GM19397 (cell line): ENCODE measurements at regions not wholly inside any gene's neighbourhood (a gene's known extent, or its start where the extent isn't known, plus 50 kb on each side); places are given as distances from the start of the nearest gene placed in this dataset.

Experiments
- ATAC-seq: cut with Tn5 transposase; IDR thresholded peaks from one replicate; pipeline ENCODE4 v1.9.1; 2021; ENCODE audit warnings: mild to moderate bottlenecking, moderate library complexity; ENCODE audit not compliant: unreplicated experiment

DNA sequence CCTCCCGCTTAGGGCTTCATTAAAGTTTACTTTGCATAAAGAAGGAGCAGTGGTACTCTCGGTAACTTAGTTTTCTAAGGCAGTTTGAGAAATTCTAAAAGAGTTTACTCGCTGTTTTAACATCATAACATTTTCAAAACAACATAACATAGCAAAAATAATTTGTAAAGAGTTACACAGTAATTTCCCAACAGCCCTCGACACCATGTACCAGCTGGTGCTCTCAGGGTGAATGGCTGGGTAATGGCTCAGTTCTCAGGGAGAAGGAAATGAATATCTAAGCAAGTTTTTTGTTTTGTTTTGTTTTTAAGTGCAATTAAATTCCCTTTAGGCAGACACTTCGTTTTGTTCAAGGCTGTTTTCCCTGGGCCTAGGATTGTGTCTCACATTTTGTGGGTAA is 435.3 kb downstream of the C4orf33 start:
- ATAC-seq = no peak

DNA sequence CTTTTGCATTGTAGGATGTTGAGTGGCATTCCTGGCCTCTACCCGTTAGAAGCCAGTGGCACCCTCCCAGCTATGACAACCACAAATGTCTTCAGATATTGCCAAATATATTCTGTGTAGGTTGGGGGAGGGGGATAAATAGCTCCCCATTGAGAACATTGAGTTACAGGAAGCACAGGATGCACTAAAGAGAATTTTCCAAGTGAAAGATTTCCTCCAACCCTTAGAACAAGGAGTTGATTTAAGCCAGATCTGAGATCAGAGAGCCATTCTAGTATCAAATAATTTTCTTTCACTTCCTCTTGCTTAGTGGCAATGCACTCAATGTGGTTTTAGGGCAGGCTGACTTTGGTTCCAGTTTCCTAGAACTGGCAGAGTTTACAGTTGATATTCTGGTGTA is 436.6 kb downstream of the C4orf33 start:
- peak; percentile 77 for ATAC-seq

DNA sequence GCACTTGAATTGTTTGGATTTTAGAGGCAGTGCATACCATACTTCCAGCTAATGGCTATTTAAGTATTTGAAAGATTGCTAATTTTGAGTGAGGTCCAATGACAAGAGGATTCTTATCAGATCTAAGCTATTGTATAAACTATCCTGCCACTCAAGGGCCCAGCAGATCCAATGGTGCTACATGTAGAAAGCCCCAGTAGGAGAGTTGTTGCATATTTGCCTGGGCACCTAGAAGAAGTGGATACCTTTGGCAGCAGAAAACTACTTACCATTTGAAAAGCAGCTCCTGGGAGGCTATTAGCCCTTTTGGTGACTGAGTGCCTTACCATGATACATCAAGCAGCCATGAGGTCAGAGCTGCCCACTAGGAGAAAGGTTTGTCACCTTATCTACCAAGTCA is 447.3 kb downstream of the C4orf33 start:
- ATAC-seq = no peak

DNA sequence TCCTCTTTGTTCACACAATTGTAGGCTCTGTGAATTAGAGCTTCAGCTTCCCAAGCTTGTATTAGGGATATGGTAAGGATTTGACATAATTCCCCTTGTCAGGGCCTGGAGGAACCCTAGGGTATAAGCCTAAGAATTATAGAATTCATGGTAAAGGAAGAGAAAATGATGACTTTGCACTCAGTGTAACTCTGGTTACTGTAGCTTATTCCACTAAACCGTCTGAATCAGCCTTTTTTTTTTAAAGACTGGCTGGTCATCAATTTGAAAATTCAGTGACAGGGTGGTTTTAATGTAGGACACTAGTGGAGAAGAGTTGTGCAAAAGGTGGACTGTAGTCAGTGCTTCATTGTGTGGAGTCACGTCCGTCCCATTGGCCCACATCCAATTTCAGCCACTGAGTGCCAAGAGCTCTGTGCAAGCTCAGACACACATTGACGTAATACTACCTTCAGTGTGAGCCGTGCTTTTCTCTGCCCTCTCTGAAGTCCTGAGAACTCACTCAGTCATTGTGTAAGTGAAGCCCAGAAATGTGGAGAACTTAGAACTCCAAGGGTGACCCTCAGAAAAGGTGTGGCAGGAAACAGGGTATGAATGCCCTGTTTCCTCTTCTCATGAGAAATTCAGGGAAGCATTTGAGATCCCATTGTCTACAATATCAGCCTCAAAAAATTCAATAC is 449.8 kb downstream of the C4orf33 start:
- no peak for ATAC-seq

DNA sequence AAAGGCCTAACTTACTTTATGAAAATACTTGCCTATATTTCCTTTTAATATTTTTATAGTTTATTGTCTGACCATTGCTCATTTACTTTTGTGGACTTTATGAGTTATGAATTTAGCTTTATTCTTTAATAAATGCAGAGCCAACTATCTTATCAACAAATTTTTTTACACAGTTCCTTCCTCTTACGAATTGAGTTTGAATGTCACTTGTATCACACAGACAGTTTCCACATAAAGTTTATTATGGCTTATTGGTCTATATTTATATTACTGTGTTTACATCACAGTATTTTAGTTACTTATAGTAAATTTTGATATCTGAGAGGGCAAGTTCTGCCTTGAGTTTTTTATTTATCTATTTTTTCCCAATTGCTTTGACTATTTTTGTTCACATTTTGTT is 450.6 kb downstream of the C4orf33 start:
- ATAC-seq = no peak

DNA sequence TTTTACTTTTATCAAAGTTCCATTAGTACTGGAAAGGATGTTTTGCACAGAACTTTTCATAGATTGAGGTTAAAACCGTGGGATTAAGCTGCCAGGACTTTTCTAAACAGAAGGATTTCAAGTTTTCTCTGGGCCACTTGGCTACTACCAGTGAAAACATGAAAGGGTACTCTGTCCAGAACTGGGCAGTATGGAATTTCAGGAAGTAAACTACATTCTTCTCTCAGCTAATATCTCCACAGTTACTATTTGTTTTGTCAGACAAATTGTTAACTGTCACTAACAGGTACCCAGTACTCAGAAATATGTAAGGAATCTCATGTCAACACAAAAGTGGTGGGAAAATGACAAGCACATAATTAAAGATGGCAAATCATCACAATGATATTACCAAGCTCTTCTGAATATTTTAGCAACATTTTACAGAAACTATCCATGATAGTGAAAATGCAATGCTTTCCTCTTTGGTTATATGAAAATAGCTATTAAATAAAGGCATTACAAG is 454.4 kb downstream of the C4orf33 start:
- no peak for ATAC-seq

DNA sequence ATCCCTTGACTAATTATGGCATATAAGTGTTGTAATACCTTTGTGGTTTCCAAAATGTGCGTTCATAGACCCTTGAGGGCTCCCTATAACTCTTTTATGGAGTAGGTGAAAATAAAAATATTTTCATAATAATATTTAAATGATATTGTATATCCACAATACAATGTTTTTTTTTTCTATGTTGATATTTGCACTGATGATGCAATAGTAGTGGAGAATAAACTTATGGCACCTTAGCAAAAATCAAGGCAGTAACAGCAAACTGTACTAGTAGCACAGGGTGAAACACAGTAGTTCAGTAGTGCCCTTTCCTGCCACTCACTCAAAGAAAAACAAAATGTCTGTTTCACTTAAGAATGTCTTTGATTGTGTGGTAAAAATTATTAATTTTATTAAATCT is 465.3 kb downstream of the C4orf33 start:
- no peak for ATAC-seq

DNA sequence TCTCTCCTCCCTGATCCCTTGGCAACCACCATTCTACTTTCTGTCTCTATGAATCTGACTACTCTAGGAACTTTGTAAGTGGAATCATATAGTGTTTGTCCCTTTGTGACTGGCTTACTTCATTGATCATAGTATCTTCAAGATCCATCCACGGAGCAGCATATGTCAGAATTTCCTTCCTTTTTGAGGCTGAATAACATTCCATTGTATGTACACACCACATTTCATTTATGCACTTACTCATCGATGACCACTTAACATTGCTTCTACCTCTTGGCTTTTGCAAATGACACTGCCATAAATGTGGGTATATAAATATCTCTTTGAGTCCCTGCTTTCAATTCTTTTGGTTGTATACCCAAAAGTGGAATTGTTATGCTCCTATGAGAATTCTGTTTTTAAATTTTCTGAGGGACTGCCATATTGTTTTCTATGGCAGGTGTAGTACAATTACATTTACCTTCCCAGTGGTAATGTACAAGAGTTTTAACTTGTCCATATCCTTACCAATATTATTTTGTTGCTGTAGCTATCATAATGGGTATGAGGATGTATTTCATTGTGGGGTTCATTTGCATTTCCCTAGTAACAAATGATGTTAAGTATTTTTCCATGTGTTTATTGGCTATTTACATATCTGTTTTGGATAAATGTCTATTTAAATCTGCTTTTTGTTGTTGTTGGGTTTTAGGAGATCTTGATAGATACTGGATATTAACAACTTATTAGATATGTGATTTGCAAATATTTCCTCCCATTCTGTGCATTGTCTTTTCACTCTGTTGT is 466.1 kb downstream of the C4orf33 start:
- no peak for ATAC-seq

DNA sequence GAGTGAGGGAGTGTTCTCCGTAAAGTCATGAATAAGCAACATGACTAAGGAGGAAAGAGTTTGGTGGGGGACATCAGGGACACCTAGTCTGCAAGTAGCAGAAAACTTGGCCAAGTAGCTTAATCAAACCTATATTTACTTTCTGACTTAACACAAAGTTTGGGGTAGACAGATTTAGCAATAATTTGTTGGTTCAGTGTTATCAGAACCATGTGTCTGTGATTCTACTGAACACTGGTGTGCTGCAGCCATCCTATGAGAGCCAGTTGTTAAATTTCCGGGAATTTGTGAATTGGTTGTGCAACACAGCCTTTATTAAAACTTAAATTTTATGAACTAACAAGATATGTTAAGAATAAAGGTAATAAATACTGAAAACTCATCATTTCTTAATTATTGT is 469.3 kb downstream of the C4orf33 start:
- ATAC-seq = no peak

DNA sequence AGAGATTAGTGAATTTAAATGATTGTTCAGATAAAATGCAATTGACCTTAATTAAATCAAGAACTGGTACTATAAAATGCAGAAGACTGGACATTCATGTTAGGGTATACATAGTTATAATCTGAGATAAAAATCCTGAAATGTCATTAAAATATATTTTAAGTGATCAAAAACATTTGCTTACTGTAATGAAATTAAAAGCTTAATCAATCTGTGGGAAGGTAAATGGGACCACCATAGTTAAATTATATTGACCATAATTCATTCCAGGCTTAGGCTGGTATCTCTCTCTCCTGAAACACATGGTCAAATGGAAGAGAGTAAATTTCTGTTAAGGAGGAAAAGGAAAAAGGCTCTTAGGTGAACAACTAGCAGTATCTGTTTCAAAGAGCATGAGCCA is 474.4 kb downstream of the C4orf33 start:
- no peak for ATAC-seq

DNA sequence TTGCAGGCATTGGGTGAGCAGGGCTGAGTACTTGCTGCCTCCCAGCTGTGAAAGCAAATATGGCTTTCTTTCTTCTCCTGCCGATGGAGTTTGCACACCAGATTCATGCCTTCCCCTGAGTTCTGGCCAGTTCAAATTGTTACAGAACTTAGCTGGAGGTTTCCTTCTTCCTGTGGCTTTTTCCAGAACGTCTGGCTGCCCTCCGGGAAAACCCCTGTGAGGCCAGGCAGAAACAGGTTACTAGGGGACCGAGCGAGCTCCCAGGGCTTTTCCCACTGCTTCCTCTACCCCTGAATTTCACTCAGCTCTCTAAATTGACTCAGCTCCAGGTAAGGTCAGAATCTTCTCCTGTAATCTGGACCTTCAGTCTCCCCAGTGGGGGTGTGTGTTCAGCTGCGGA is 482.4 kb downstream of the C4orf33 start:
- no peak for ATAC-seq

DNA sequence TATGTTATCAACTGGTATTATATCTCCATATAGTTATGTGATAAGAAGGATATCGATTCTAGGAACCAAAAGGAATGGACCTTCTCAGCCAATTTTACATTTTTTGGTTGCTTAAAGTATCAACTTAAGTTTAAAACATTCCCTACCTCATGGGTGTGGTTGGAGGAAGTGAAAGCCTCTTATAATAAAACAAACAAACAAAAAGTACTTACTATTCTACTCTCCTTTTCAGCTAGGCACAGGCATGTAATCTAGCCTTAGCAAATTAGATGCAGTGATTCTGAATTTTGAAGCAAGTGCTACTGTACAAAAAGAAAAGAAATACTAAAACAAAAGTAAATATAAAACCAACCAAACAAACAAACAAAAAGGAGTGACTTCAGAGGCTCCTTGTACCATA is 485.4 kb downstream of the C4orf33 start:
- ATAC-seq = no peak

DNA sequence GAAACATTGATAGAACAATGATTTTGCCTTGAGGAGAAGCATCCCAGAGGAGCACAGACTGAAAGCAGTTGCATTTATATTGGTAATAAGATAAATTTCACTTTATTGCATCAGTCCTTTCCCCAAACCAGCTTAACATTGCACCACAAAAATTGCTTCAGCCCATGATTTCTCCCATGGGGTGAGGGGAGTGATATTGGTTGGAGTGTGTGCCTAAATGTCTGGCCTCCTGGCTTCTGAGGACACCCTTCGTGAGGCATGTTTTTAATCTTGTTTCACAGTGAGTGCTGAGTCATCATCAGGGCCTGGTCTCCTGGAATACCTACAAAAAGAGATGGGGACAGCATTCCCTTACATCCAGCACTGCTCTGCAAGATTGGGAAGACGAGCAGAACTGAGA is 487.9 kb downstream of the C4orf33 start:
- no peak for ATAC-seq

DNA sequence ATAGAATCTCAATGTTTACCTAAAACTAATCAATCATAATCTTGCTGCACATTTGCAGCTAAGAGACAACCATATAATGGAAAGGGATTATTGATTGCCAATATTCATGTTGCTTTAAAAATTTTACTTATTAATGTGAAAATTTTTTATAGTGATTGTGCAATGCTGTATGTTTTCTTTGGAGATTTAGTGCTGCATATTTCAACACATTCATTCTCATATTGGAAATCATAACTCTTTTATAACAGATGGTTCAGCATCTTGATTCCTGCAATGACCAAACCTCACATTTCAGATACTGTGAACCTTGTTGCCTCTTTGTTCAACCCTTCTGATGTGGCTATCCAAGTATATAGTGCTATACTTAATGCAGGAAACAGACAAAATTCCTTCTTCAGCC is 502.6 kb downstream of the C4orf33 start:
- ATAC-seq = no peak

DNA sequence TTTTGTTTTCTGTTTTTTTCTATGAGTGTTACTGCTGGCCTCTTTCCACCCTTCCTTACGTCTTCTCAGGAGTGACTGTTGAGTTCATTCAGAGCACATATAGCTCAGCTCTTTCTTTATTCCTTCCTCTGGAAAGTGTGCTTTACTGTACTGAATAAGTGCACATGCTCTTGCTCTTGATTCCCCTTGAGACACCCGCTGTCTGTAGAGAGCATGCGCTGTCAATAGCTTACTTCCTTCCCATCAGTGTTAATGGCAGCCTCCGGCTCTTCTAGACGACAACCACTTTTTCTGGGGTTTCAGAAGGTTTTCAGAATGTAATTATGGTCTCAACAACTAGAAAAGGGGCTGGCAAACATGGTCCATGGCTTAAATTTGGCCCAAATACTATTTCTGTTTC is 504.9 kb downstream of the C4orf33 start:
- ATAC-seq = no peak

DNA sequence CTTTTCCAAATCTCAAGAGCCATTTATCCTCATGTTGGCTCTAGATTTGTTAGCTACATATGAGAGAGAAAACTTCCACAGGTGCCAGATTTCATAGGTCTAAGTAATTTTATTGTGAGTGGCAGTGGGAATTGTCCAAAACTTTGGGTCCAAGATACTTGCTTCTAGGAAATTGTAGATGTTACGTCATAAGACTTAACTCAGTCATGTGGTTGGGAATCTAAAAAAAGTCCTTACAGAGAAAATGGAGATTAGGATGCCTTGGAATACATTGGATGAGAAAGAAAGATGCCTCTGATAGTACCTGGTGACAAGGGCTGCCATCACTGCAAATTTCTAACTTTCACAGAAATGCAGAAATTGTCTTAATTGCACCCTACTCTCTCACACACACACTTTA is 506.5 kb downstream of the C4orf33 start:
- no peak for ATAC-seq

DNA sequence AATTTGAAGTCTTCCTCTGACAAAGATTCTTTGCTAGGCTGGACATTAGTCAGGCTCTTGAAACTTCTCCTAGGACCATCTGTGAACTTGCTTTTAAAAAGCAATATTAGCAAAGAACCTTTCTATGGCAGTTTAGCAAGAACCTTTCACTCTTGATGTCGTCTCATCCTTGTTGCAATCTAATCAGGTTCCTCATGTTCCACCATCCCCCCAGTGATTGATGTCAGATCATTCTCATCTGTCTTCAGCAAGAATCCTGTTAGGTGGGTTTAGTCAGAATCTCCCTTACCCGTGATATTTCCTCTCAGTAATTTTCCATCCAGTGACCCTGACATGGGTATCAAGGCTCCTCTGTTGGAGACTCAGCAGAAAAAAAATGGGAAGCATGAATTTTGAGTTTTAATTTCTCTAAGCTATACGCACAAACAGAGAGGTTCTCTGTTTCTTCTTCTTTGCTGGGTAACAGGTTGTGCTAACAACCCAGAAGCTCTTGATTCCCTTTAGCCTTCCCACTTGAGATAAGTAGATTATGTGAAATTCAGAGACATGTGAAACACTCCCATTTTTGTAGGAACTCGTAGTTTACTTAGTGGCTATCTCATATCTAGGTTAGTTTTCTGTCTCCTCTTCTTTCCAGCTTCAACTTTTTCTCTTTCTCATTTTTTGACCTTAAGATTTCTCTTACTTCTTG is 507.4 kb downstream of the C4orf33 start:
- no peak for ATAC-seq

DNA sequence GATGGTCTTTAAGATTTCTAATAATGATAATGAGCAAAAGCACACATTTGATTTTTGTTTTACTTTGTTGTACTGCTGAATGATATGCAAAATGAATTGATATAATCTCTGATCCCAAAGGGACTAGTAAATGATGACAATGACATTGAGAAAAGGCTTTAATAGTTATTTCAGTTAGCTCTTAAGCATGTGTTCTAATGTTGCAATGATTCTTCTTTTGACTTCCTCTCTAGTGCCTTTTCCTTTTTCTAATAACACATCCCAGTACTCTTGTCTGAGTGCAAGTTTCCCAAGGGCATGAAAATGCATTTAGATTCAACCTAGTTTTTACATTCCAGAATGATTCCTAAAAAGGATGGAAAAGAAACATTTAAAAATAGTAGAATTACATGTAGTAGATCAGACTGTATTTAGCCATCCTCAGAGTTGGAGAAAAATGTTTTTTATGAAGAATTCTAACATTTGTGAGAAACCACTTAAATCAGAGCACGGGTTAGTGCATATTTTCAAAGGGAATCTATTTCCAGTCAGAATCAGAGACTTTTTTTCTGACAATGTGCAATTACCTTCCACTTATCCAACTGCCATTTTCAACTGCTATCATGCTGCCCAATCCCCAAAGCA is 508.8 kb downstream of the C4orf33 start:
- no peak for ATAC-seq

DNA sequence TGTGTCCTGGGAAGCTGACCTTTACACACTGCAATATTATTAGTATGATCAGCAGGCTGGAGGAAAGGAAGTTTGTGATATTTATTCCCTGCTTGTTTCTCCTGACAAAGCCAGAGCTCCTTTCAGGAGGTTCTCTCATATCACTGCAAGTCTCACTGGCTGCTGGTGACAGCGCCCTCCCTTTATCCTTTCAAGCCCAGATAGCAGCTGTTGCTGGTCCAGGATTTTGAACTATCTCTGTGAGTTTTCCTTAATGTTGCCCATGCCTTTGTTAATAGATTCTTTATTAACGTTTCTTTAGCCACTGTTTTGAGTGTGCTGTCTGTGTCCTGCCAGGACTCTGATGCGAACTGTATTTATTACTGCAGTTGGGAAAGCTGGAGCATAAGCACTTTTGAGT is 518.7 kb downstream of the C4orf33 start:
- ATAC-seq = no peak

DNA sequence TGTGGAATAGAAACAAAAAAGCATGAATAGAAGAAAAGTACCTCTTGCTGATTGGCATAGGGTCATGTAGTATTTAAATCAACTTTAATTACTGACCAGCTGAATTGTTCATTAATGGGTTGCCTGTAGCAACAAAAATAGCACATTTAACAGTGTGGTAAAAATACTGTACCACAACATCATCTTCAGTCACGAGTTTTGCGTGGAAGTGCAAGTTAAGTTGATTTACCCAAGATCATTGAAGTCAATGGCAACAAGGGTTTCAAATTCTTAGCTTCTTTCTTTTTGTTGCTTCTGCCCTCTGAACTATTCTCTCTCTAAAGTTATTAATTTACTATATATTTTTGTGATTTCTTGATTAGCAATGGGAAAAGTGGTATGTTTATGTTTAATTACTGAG is 526.6 kb downstream of the C4orf33 start:
- no peak for ATAC-seq

DNA sequence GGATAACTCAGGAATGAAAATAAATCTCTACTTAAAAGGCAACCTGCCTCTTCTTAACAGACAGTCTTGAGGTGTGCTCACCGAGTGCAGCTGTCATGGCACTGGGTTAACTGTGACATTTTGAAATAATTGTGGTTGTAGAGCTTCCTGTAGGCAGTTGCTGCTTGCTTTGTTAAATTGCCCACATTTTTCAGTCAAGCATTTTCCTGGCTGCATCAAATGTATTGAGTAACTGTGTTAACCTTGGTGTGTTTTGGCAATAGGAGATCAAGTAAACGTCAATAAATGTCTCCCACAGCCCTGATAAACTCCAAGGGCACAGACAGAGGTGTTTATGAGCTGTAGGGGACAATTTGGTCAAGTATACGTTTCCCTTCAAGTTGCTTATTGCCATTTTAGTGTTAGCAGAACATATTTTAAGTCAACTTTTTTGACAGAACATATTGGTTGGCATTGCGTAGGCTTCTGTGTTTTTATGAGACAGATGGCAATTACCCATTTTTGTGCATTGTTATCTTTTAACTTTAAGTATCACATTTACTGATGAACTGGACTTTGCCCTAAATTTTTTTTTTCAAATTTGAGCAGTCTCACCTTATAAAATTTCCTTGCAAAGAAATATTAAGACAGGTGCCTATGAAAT is 527.4 kb downstream of the C4orf33 start:
- no peak for ATAC-seq
